HCT116 (cell line): ENCODE measurements at regions not wholly inside any gene's neighbourhood (a gene's known extent, or its start where the extent isn't known, plus 50 kb on each side); places are given as distances from the start of the nearest gene placed in this dataset.

Experiments used
- CTCF ChIP-seq, 3 experiments: fragments of 200-600 bp in 1 of 3; sonication (generic) in 1 of 3; IDR thresholded peaks in 2 of 3; conservative IDR thresholded peaks in 1 of 3; 2 replicates each; pipeline ENCODE4 v1.5.1; 2012 to 2017; ENCODE audit warnings: low read depth in 2 of 3, low read length in 2 of 3, antibody characterized with exemption in 1 of 3, borderline replicate concordance in 1 of 3, control low read depth in 1 of 3, mild to moderate bottlenecking in 1 of 3, mixed read lengths in 1 of 3, mixed run types in 1 of 3, moderate library complexity in 1 of 3; ENCODE audit not compliant: insufficient read depth in 1 of 3
- EGR1 ChIP-seq: IDR thresholded peaks from 2 replicates; pipeline ENCODE4 v1.6.1; 2012; ENCODE audit warnings: low read depth
- MAX ChIP-seq: IDR thresholded peaks from 2 replicates; pipeline ENCODE4 v1.6.1; 2012
- POLR2AphosphoS5 ChIP-seq: IDR thresholded peaks from 2 replicates; pipeline ENCODE4 v1.6.1; 2011; ENCODE audit warnings: mild to moderate bottlenecking, low read depth, low read length, moderate library complexity
- ZNF274 ChIP-seq: fragments of 200-500 bp; sonication (Bioruptor generic); IDR thresholded peaks from 2 replicates; pipeline ENCODE4 v1.6.1; 2014; ENCODE audit warnings: mild to moderate bottlenecking, low read depth, low read length, inconsistent platforms

- no peak for TF ChIP-seq CTCF (IDR thresholded peaks at IDR 0.05 in 2 of 3, conservative IDR thresholded peaks at IDR 0.05 in 1 of 3; ENCODE audit: borderline replicate concordance in 1 of 3, insufficient read depth in 1 of 3, low read depth in 2 of 3, low read length in 2 of 3)
- no peak for TF ChIP-seq ZNF274
- no peak for TF ChIP-seq MAX
- TF ChIP-seq EGR1 = no peak
- TF ChIP-seq POLR2AphosphoS5 = no peak
Observed at GRCh38 chr16:86894925-86895324, 316.6 kb downstream of the FOXL1 start.
